H9 (cell line): ENCODE measurements at regions not wholly inside any gene's neighbourhood (a gene's known extent, or its start where the extent isn't known, plus 50 kb on each side); places are given as distances from the start of the nearest gene placed in this dataset.

ENCODE experiments used
- DNase-seq: peaks from one replicate; pipeline ENCODE4 v3.0.0-alpha.2; 2017
- H2AFZ ChIP-seq: one replicate; pipeline ENCODE4 v1.6.1; 2013; ENCODE audit warnings: mild to moderate bottlenecking, low read length, control low read depth, moderate library complexity
- H2AK5ac ChIP-seq: 2 replicates; pipeline ENCODE4 v1.6.1; 2013; ENCODE audit warnings: low read length, control low read depth, mixed read lengths; ENCODE audit not compliant: insufficient read length
- H2BK120ac ChIP-seq: one replicate; pipeline ENCODE4 v1.6.1; 2013; ENCODE audit warnings: low read depth, mild to moderate bottlenecking, low read length, control low read depth, inconsistent platforms; ENCODE audit not compliant: poor library complexity, severe bottlenecking
- H2BK12ac ChIP-seq: 2 replicates; pipeline ENCODE4 v1.6.1; 2013; ENCODE audit warnings: low read length, control low read depth, mixed read lengths, low read depth; ENCODE audit not compliant: insufficient read length
- H2BK15ac ChIP-seq: 2 replicates; pipeline ENCODE4 v1.6.1; 2013; ENCODE audit warnings: low read depth, low read length, control low read depth
- H2BK20ac ChIP-seq: one replicate; pipeline ENCODE4 v1.6.1; 2013; ENCODE audit warnings: low read depth, mild to moderate bottlenecking, low read length, control low read depth, inconsistent platforms; ENCODE audit not compliant: poor library complexity, severe bottlenecking
- H2BK5ac ChIP-seq: 2 replicates; pipeline ENCODE4 v1.6.1; 2013; ENCODE audit warnings: low read length, control low read depth, mixed read lengths; ENCODE audit not compliant: insufficient read length
- H3K14ac ChIP-seq: 2 replicates; pipeline ENCODE4 v1.6.1; 2013; ENCODE audit warnings: low read length, control low read depth; ENCODE audit not compliant: insufficient read depth
- H3K18ac ChIP-seq: 2 replicates; pipeline ENCODE4 v1.6.1; 2013; ENCODE audit warnings: low read depth, mild to moderate bottlenecking, mixed read lengths, low read length, control low read depth; ENCODE audit not compliant: insufficient read length
- H3K23ac ChIP-seq: 2 replicates; pipeline ENCODE4 v1.6.1; 2013; ENCODE audit warnings: low read length, control low read depth, mixed read lengths, low read depth; ENCODE audit not compliant: insufficient read length
- H3K23me2 ChIP-seq: 2 replicates; pipeline ENCODE4 v1.6.1; 2013; ENCODE audit warnings: low read depth, mild to moderate bottlenecking, mixed read lengths, low read length, control low read depth; ENCODE audit not compliant: insufficient read length, poor library complexity, severe bottlenecking
- H3K27ac ChIP-seq: 2 replicates; pipeline ENCODE4 v1.5.1; 2013; ENCODE audit warnings: low read length, control low read depth, mixed read lengths, low read depth; ENCODE audit not compliant: insufficient read length
- H3K27me3 ChIP-seq: 2 replicates; pipeline ENCODE4 v1.6.1; 2013; ENCODE audit warnings: low read length, control low read depth, inconsistent platforms; ENCODE audit not compliant: insufficient read depth
- H3K4ac ChIP-seq: 2 replicates; pipeline ENCODE4 v1.6.1; 2013; ENCODE audit warnings: low read depth, mild to moderate bottlenecking, control low read depth, inconsistent platforms, low read length, moderate library complexity
- H3K4me1 ChIP-seq: 2 replicates; pipeline ENCODE4 v1.6.1; 2013; ENCODE audit warnings: low read length, control low read depth, inconsistent platforms; ENCODE audit not compliant: insufficient read depth
- H3K4me2 ChIP-seq: 2 replicates; pipeline ENCODE4 v1.6.1; 2013; ENCODE audit warnings: low read length, control low read depth, mixed read lengths; ENCODE audit not compliant: insufficient read length, insufficient read depth
- H3K56ac ChIP-seq: 2 replicates; pipeline ENCODE4 v1.6.1; 2013; ENCODE audit warnings: low read depth, mild to moderate bottlenecking, mixed read lengths, low read length, control low read depth; ENCODE audit not compliant: insufficient read length
- H3K79me1 ChIP-seq: 2 replicates; pipeline ENCODE4 v1.6.1; 2013; ENCODE audit warnings: low read depth, mild to moderate bottlenecking, moderate library complexity, low read length, control low read depth, inconsistent platforms; ENCODE audit not compliant: insufficient read depth, poor library complexity, severe bottlenecking
- H3K79me2 ChIP-seq: 2 replicates; pipeline ENCODE4 v1.6.1; 2013; ENCODE audit warnings: low read length, control low read depth, inconsistent platforms; ENCODE audit not compliant: insufficient read depth
- H3K9ac ChIP-seq: 2 replicates; pipeline ENCODE4 v1.6.1; 2013; ENCODE audit warnings: low read length, control low read depth, mixed read lengths; ENCODE audit not compliant: insufficient read length; ENCODE audit errors: extremely low read depth
- H3K9me3 ChIP-seq: one replicate; pipeline ENCODE4 v1.6.1; 2013; ENCODE audit warnings: low read depth, low read length, inconsistent platforms; ENCODE audit not compliant: control insufficient read depth
- H3T11ph ChIP-seq: one replicate; pipeline ENCODE4 v1.6.1; 2013; ENCODE audit warnings: mild to moderate bottlenecking, low read length, control low read depth, inconsistent platforms
- H4K20me1 ChIP-seq: one replicate; pipeline ENCODE4 v1.6.1; 2013; ENCODE audit not compliant: control insufficient read depth, insufficient read length, insufficient read depth
- H4K5ac ChIP-seq: 2 replicates; pipeline ENCODE4 v1.6.1; 2013; ENCODE audit warnings: low read depth, mild to moderate bottlenecking, mixed read lengths, low read length, control low read depth; ENCODE audit not compliant: insufficient read length
- H4K8ac ChIP-seq: replicated peaks from 2 replicates; pipeline ENCODE4 v1.6.1; 2013; ENCODE audit warnings: low read length, control low read depth, mixed read lengths, low read depth; ENCODE audit not compliant: insufficient read length
- H4K91ac ChIP-seq: 2 replicates; pipeline ENCODE4 v1.6.1; 2013; ENCODE audit warnings: low read depth, mild to moderate bottlenecking, moderate library complexity, mixed read lengths, low read length, control low read depth; ENCODE audit not compliant: insufficient read length
- H3K27ac Mint-ChIP-seq, 3 experiments: 2 replicates in 2 of 3; 3 replicates in 1 of 3; pipeline ENCODE4 v1.8.0; 2020 to 2021; ENCODE audit warnings: mixed read lengths in 3 of 3, mild to moderate bottlenecking in 1 of 3, moderate library complexity in 1 of 3
- H3K27me3 Mint-ChIP-seq: 2 replicates; pipeline ENCODE4 v1.8.0; 2021; ENCODE audit warnings: low read depth, mild to moderate bottlenecking, moderate library complexity, mixed read lengths
- H3K36me3 Mint-ChIP-seq, 3 experiments: 2 replicates in 2 of 3; 3 replicates in 1 of 3; pipeline ENCODE4 v1.8.0; 2020 to 2021; ENCODE audit warnings: low read depth in 3 of 3, mixed read lengths in 3 of 3; ENCODE audit not compliant: insufficient read depth in 1 of 3
- H3K4me1 Mint-ChIP-seq, 2 experiments: 2 replicates each; pipeline ENCODE4 v1.8.0; 2020; ENCODE audit warnings: mixed read lengths in 2 of 2
- H3K4me3 Mint-ChIP-seq, 2 experiments: 2 replicates in 1 of 2; 3 replicates in 1 of 2; pipeline ENCODE4 v1.8.0; 2020 to 2021; ENCODE audit warnings: mild to moderate bottlenecking in 2 of 2, mixed read lengths in 2 of 2, moderate library complexity in 1 of 2
- H3K9me3 Mint-ChIP-seq, 2 experiments: 2 replicates in 1 of 2; 3 replicates in 1 of 2; pipeline ENCODE4 v1.8.0; 2020; ENCODE audit warnings: mild to moderate bottlenecking in 2 of 2, mixed read lengths in 2 of 2, moderate library complexity in 1 of 2
- WGBS: extraction: QIAGEN DNeasy Blood & Tissue Kit; methylation state at CpG from one replicate; pipeline ENCODE4 v1.1.7; 2013; ENCODE audit warnings: missing lambda C conversion rate, low lambda C conversion rate, mixed read lengths; ENCODE audit not compliant: insufficient read length; ENCODE audit errors: extremely low coverage; 5-methylcytosine and 5-hydroxymethylcytosine counted together
- TF ChIP-seq, protein P1 (sequence below): fragments of 200-600 bp; sonication (generic); conservative IDR thresholded peaks from 3 replicates; pipeline ENCODE4 v1.8.0; 2021; ENCODE audit warnings: antibody characterized with exemption, mild to moderate bottlenecking

DNA sequence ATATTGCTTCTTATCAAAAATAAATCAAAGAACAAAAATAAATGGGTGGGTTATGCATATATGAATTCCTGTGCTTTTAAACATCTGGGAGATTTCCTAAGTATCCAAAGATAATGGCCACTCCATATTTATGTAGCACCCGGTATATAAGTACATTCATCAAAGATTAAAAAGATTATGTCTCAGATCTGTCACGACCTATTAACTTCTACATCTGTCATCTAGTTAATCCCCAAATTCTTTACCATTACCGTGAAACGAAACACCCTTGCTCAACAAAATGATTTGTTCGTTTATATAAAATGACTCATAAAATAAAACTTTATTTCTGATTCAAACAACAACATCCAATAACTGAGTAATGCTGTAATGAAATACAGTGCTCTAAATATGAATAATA, 64.8 kb upstream of the FOXQ1 start:
- Mint-ChIP-seq H3K9me3 (no peaks in the 10 kb centered on the region), H3K27ac (no peak overlapping the region), H3K36me3 (no peaks in the 10 kb centered on the region), H3K4me3 (no peak overlapping the region), H3K4me1 (peaks cover under 1 to 5% of the 10 kb centered on the region in 2 experiments), H3K27me3 (peaks cover 5% of the 10 kb centered on the region)
- H3K4me1 ChIP-seq: 0 out of 2 replicates have a peak, but pooled peaks cover 2% of the 10 kb centered on the region
- H3K27me3 ChIP-seq: no peaks in the 10 kb centered on the region
- no peak for DNase-seq
- H2AFZ ChIP-seq: no peak overlapping the region
- H2BK20ac ChIP-seq: no peak overlapping the region
- no peak overlapping the region for H3K14ac ChIP-seq
- no peak overlapping the region for H3K56ac ChIP-seq
- H2BK12ac ChIP-seq: no peak overlapping the region
- WGBS: no CpG with 5 or more reads among the region's 5 CpGs
- no peak overlapping the region for H3K4ac ChIP-seq
- no peaks in the 10 kb centered on the region for H3K79me2 ChIP-seq
- no peak overlapping the region for H2BK120ac ChIP-seq
- no peak overlapping the region for H2AK5ac ChIP-seq
- H3K9ac ChIP-seq: no peak overlapping the region
- H2BK15ac ChIP-seq: no peak overlapping the region
- no peak overlapping the region for H4K91ac ChIP-seq
- no peaks in the 10 kb centered on the region for H3K9me3 ChIP-seq
- H4K8ac ChIP-seq: no peak overlapping the region
- H3K23me2 ChIP-seq: no peaks in the 10 kb centered on the region
- H3K79me1 ChIP-seq: no peaks in the 10 kb centered on the region
- no peak overlapping the region for H3K27ac ChIP-seq
- no peak overlapping the region for H3K23ac ChIP-seq
- no peak overlapping the region for H3T11ph ChIP-seq
- H3K4me2 ChIP-seq: no peak overlapping the region
- H4K20me1 ChIP-seq: no peaks in the 10 kb centered on the region
- no peak overlapping the region for H2BK5ac ChIP-seq
- TF ChIP-seq, protein P1, sequence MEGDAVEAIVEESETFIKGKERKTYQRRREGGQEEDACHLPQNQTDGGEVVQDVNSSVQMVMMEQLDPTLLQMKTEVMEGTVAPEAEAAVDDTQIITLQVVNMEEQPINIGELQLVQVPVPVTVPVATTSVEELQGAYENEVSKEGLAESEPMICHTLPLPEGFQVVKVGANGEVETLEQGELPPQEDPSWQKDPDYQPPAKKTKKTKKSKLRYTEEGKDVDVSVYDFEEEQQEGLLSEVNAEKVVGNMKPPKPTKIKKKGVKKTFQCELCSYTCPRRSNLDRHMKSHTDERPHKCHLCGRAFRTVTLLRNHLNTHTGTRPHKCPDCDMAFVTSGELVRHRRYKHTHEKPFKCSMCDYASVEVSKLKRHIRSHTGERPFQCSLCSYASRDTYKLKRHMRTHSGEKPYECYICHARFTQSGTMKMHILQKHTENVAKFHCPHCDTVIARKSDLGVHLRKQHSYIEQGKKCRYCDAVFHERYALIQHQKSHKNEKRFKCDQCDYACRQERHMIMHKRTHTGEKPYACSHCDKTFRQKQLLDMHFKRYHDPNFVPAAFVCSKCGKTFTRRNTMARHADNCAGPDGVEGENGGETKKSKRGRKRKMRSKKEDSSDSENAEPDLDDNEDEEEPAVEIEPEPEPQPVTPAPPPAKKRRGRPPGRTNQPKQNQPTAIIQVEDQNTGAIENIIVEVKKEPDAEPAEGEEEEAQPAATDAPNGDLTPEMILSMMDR: no peak
- H3K18ac ChIP-seq: no peak overlapping the region
- H4K5ac ChIP-seq: no peak overlapping the region
